DOHH2 (cell line): ENCODE measurements at regions not wholly inside any gene's neighbourhood (a gene's known extent, or its start where the extent isn't known, plus 50 kb on each side); places are given as distances from the start of the nearest gene placed in this dataset.
A peak's percentile ranks its signal among the peaks of the same experiment; 100 is the strongest.

Experiments
- H3F3A ChIP-seq: fragments of 200-600 bp; sonication (generic), shearing (Covaris generic); 2 replicates; pipeline ENCODE4 v1.6.0; 2016; ENCODE audit warnings: antibody characterized with exemption, mild to moderate bottlenecking; ENCODE audit not compliant: control insufficient read depth, insufficient read depth
- H3K27ac ChIP-seq: fragments of 200-600 bp; sonication (generic); 2 replicates; pipeline ENCODE4 v1.5.1; 2014; ENCODE audit warnings: low read depth, mild to moderate bottlenecking, low read length, moderate library complexity
- H3K27me3 ChIP-seq: fragments of 200-600 bp; sonication (generic); 2 replicates; pipeline ENCODE4 v1.6.1; 2014; ENCODE audit warnings: mild to moderate bottlenecking, low read length, mixed read lengths; ENCODE audit not compliant: control insufficient read depth
- H3K36me3 ChIP-seq: fragments of 200-600 bp; sonication (generic); 2 replicates; pipeline ENCODE4 v1.6.1; 2014; ENCODE audit warnings: mild to moderate bottlenecking, low read length, moderate library complexity, mixed read lengths; ENCODE audit not compliant: control insufficient read depth
- H3K4me1 ChIP-seq: fragments of 200-600 bp; sonication (generic); 2 replicates; pipeline ENCODE4 v1.6.1; 2014; ENCODE audit warnings: mild to moderate bottlenecking, low read length, mixed read lengths; ENCODE audit not compliant: control insufficient read depth
- H3K4me2 ChIP-seq: fragments of 200-600 bp; sonication (generic); 2 replicates; pipeline ENCODE4 v1.6.0; 2014; ENCODE audit warnings: mild to moderate bottlenecking, low read length, moderate library complexity
- H3K4me3 ChIP-seq: fragments of 200-600 bp; sonication (generic); 2 replicates; pipeline ENCODE4 v1.5.1; 2014; ENCODE audit warnings: mild to moderate bottlenecking, low read length, mixed read lengths
- H3K79me2 ChIP-seq: fragments of 200-600 bp; sonication (generic); 2 replicates; pipeline ENCODE4 v1.6.1; 2014; ENCODE audit warnings: mild to moderate bottlenecking, low read length, mixed read lengths; ENCODE audit not compliant: control insufficient read depth
- H3K9me2 ChIP-seq: fragments of 200-600 bp; sonication (generic); replicated peaks from 2 replicates; pipeline ENCODE4 v1.6.1; 2014; ENCODE audit warnings: mild to moderate bottlenecking, low read length, mixed read lengths; ENCODE audit not compliant: control insufficient read depth
- H3K9me3 ChIP-seq: fragments of 200-600 bp; sonication (generic); 2 replicates; pipeline ENCODE4 v1.6.1; 2014; ENCODE audit warnings: antibody characterized with exemption, low read length, mixed read lengths; ENCODE audit not compliant: control insufficient read depth, insufficient read depth
- H4K20me1 ChIP-seq: fragments of 200-600 bp; sonication (generic); 2 replicates; pipeline ENCODE4 v1.6.0; 2014; ENCODE audit warnings: low read depth, mild to moderate bottlenecking, antibody characterized with exemption, low read length, moderate library complexity; ENCODE audit not compliant: control insufficient read depth, insufficient read depth
- CTCF ChIP-seq: fragments of 200-600 bp; sonication (generic); IDR thresholded peaks from one replicate; pipeline ENCODE4 v1.5.1; 2014; ENCODE audit warnings: antibody characterized with exemption, mild to moderate bottlenecking, low read depth, low read length; ENCODE audit not compliant: poor library complexity, severe bottlenecking
- EZH2phosphoT487 ChIP-seq: fragments of 200-600 bp; sonication (generic); IDR thresholded peaks from 2 replicates; pipeline ENCODE4 v1.6.1; 2017; ENCODE audit warnings: borderline replicate concordance, mild to moderate bottlenecking, antibody characterized with exemption, low read length, moderate library complexity, mixed read lengths

- no peaks in the 10 kb centered on the region for H3F3A ChIP-seq
- H3K4me2 ChIP-seq, result no peak overlapping the region; the same call in 1 of the 2 replicates
- H3K4me1 ChIP-seq, result peaks cover 9% of the 10 kb centered on the region
- TF ChIP-seq EZH2phosphoT487 (no peak), CTCF (no peak)
- no peak overlapping the region for H3K4me3 ChIP-seq
- no peaks in the 10 kb centered on the region for H3K36me3 ChIP-seq
- no peaks in the 10 kb centered on the region for H3K9me2 ChIP-seq
- H3K27ac ChIP-seq, result no peak overlapping the region
- no peaks in the 10 kb centered on the region for H3K27me3 ChIP-seq
- H3K79me2 ChIP-seq, result no peaks in the 10 kb centered on the region
- no peaks in the 10 kb centered on the region for H4K20me1 ChIP-seq
- no peaks in the 10 kb centered on the region for H3K9me3 ChIP-seq
Measured at GRCh38 chr2:182646763-182647498, 69.1 kb upstream of the DNAJC10 start.

GRCh38 chr2:182647499-182647787 is 68.6 kb upstream of the DNAJC10 start:
- Histone ChIP-seq H3K4me3 (no peak overlapping the region), H3K79me2 (no peaks in the 10 kb centered on the region), H3F3A (no peaks in the 10 kb centered on the region), H3K27ac (no peak overlapping the region), H3K36me3 (no peaks in the 10 kb centered on the region), H4K20me1 (no peaks in the 10 kb centered on the region), H3K4me2 (no peak overlapping the region), H3K27me3 (no peaks in the 10 kb centered on the region), H3K4me1 (peaks cover 9% of the 10 kb centered on the region), H3K9me3 (no peaks in the 10 kb centered on the region), H3K9me2 (no peaks in the 10 kb centered on the region)
- TF ChIP-seq CTCF (no peak), EZH2phosphoT487 (no peak)

- Histone ChIP-seq H3K27ac (no peak overlapping the region), H3K9me2 (no peaks in the 10 kb centered on the region), H3K27me3 (no peaks in the 10 kb centered on the region), H3K4me2 (no peak overlapping the region), H3K4me3 (no peak overlapping the region), H3F3A (no peaks in the 10 kb centered on the region), H3K9me3 (no peaks in the 10 kb centered on the region), H3K4me1 (peaks cover 9% of the 10 kb centered on the region), H3K79me2 (no peaks in the 10 kb centered on the region), H3K36me3 (no peaks in the 10 kb centered on the region), H4K20me1 (no peaks in the 10 kb centered on the region)
- peak; percentile 64 for TF ChIP-seq CTCF
- no peak for TF ChIP-seq EZH2phosphoT487
Measured at GRCh38 chr2:182649316-182649715, 66.7 kb upstream of the DNAJC10 start.
